WTC11 (cell line): ENCODE measurements at regions not wholly inside any gene's neighbourhood (a gene's known extent, or its start where the extent isn't known, plus 50 kb on each side); places are given as distances from the start of the nearest gene placed in this dataset.

Source experiments
- ATAC-seq: fragments of 200-7000 bp; cut with Tn5 transposase; 2 replicates; pipeline ENCODE4 v1.10.0; 2021; ENCODE audit warnings: mild to moderate bottlenecking, moderate library complexity
- CTCF ChIA-PET: fragments of 300-600 bp; sonication (Branson Sonifier 250); formaldehyde crosslinking; loops from one replicate; lab custom pipeline; 2021; ENCODE audit warnings: antibody characterized with exemption; lab: Charles Lee
- POLR2A ChIA-PET: fragments of 350-600 bp; sonication (Branson Sonifier 250); formaldehyde crosslinking; loops from one replicate; lab custom pipeline; 2021; ENCODE audit warnings: antibody characterized with exemption; lab: Charles Lee
- DNase-seq: peaks from one replicate; pipeline ENCODE4 v3.0.0; 2021; ENCODE audit warnings: low spot score
- H3K27ac Mint-ChIP-seq: 2 replicates; pipeline ENCODE4 v1.8.0; 2021; ENCODE audit warnings: mixed read lengths
- H3K27me3 Mint-ChIP-seq: 2 replicates; pipeline ENCODE4 v1.8.0; 2021; ENCODE audit warnings: low read depth, mild to moderate bottlenecking, moderate library complexity, mixed read lengths
- H3K36me3 Mint-ChIP-seq: 2 replicates; pipeline ENCODE4 v1.8.0; 2021; ENCODE audit warnings: mixed read lengths
- H3K4me1 Mint-ChIP-seq: 2 replicates; pipeline ENCODE4 v1.8.0; 2022; ENCODE audit warnings: mixed read lengths
- H3K4me3 Mint-ChIP-seq: 2 replicates; pipeline ENCODE4 v1.8.0; 2021; ENCODE audit warnings: mild to moderate bottlenecking, moderate library complexity, mixed read lengths
- H3K9me3 Mint-ChIP-seq: 2 replicates; pipeline ENCODE4 v1.8.0; 2021; ENCODE audit warnings: mixed read lengths
- CREM ChIP-seq: sonication (generic); formaldehyde crosslinking; IDR thresholded peaks from 2 replicates; pipeline ENCODE4 v1.8.1; 2022; ENCODE audit warnings: mild to moderate bottlenecking, missing genetic modification reagents, moderate library complexity
- ELF4 ChIP-seq: sonication (generic); formaldehyde crosslinking; IDR thresholded peaks from 2 replicates; pipeline ENCODE4 v1.8.1; 2022; ENCODE audit warnings: low read depth, mild to moderate bottlenecking, moderate library complexity, missing genetic modification reagents
- ETV6 ChIP-seq: sonication (generic); formaldehyde crosslinking; IDR thresholded peaks from 2 replicates; pipeline ENCODE4 v1.8.1; 2022; ENCODE audit warnings: mild to moderate bottlenecking, missing genetic modification reagents
- MXD4 ChIP-seq: fragments of 250-450 bp; sonication (Bioruptor Pico); IDR thresholded peaks from 2 replicates; pipeline ENCODE4 v1.8.0; 2021; ENCODE audit warnings: mild to moderate bottlenecking, moderate library complexity, borderline replicate concordance
- NFE2L1 ChIP-seq: sonication (generic); formaldehyde crosslinking; IDR thresholded peaks from 2 replicates; pipeline ENCODE4 v1.8.1; 2023; ENCODE audit warnings: missing genetic modification reagents
- NFYB ChIP-seq: sonication (generic); formaldehyde crosslinking; conservative IDR thresholded peaks from 2 replicates; pipeline ENCODE4 v1.8.0; 2022; ENCODE audit warnings: low read depth, missing genetic modification reagents
- NR1H2 ChIP-seq: sonication (generic); formaldehyde crosslinking; IDR thresholded peaks from 2 replicates; pipeline ENCODE4 v1.9.0; 2021; ENCODE audit warnings: mild to moderate bottlenecking, moderate library complexity, missing genetic modification reagents
- NR2C2 ChIP-seq: sonication (generic); formaldehyde crosslinking; IDR thresholded peaks from 2 replicates; pipeline ENCODE4 v1.8.0; 2022; ENCODE audit warnings: mild to moderate bottlenecking, missing genetic modification reagents
- SMAD4 ChIP-seq: sonication (generic); formaldehyde crosslinking; IDR thresholded peaks from 2 replicates; pipeline ENCODE4 v1.8.0; 2022; ENCODE audit warnings: mild to moderate bottlenecking, missing genetic modification reagents
- SOX15 ChIP-seq: fragments of 250-450 bp; sonication (Bioruptor Pico); IDR thresholded peaks from 2 replicates; pipeline ENCODE4 v1.9.0; 2021; ENCODE audit warnings: mild to moderate bottlenecking
- SP1 ChIP-seq: sonication (generic); formaldehyde crosslinking; conservative IDR thresholded peaks from 2 replicates; pipeline ENCODE4 v1.8.1; 2022; ENCODE audit warnings: missing genetic modification reagents
- ZNF396 ChIP-seq: fragments of 250-450 bp; sonication (Bioruptor Pico); IDR thresholded peaks from 2 replicates; pipeline ENCODE4 v1.8.0; 2021; ENCODE audit warnings: mild to moderate bottlenecking, moderate library complexity, borderline replicate concordance
- ZNF416 ChIP-seq: fragments of 250-450 bp; sonication (Bioruptor Pico); IDR thresholded peaks from 2 replicates; pipeline ENCODE4 v1.9.0; 2021; ENCODE audit warnings: mild to moderate bottlenecking, inconsistent platforms
- TF ChIP-seq, protein P1 (sequence below): sonication (generic); formaldehyde crosslinking; IDR thresholded peaks from 2 replicates; pipeline ENCODE4 v1.8.0; 2022; ENCODE audit warnings: mild to moderate bottlenecking, missing genetic modification reagents
- TF ChIP-seq, protein P2 (sequence below): sonication (generic); formaldehyde crosslinking; IDR thresholded peaks from 2 replicates; pipeline ENCODE4 v1.8.1; 2022; ENCODE audit warnings: missing genetic modification reagents, borderline replicate concordance
- TF ChIP-seq, protein P3 (sequence below): sonication (generic); formaldehyde crosslinking; conservative IDR thresholded peaks from 2 replicates; pipeline ENCODE4 v1.8.1; 2022; ENCODE audit warnings: mild to moderate bottlenecking, missing genetic modification reagents
- TF ChIP-seq, protein P4 (sequence below): fragments of 200-600 bp; IDR thresholded peaks from 2 replicates; pipeline ENCODE4 v1.8.0; 2022; ENCODE audit warnings: antibody characterized with exemption
- TF ChIP-seq, protein P5 (sequence below): sonication (generic); formaldehyde crosslinking; IDR thresholded peaks from 2 replicates; pipeline ENCODE4 v1.8.1; 2023; ENCODE audit warnings: mild to moderate bottlenecking, missing genetic modification reagents
- TF ChIP-seq, protein P6 (sequence below): sonication (generic); formaldehyde crosslinking; IDR thresholded peaks from 2 replicates; pipeline ENCODE4 v1.8.1; 2023; ENCODE audit warnings: mild to moderate bottlenecking, missing genetic modification reagents, moderate library complexity
- TF ChIP-seq, protein P7 (sequence below): sonication (generic); formaldehyde crosslinking; IDR thresholded peaks from 2 replicates; pipeline ENCODE4 v1.8.0; 2022; ENCODE audit warnings: mild to moderate bottlenecking, missing genetic modification reagents
- TF ChIP-seq, protein P8 (sequence below): sonication (generic); formaldehyde crosslinking; IDR thresholded peaks from 2 replicates; pipeline ENCODE4 v1.8.1; 2022; ENCODE audit warnings: mild to moderate bottlenecking, missing genetic modification reagents, moderate library complexity, borderline replicate concordance

DNA sequence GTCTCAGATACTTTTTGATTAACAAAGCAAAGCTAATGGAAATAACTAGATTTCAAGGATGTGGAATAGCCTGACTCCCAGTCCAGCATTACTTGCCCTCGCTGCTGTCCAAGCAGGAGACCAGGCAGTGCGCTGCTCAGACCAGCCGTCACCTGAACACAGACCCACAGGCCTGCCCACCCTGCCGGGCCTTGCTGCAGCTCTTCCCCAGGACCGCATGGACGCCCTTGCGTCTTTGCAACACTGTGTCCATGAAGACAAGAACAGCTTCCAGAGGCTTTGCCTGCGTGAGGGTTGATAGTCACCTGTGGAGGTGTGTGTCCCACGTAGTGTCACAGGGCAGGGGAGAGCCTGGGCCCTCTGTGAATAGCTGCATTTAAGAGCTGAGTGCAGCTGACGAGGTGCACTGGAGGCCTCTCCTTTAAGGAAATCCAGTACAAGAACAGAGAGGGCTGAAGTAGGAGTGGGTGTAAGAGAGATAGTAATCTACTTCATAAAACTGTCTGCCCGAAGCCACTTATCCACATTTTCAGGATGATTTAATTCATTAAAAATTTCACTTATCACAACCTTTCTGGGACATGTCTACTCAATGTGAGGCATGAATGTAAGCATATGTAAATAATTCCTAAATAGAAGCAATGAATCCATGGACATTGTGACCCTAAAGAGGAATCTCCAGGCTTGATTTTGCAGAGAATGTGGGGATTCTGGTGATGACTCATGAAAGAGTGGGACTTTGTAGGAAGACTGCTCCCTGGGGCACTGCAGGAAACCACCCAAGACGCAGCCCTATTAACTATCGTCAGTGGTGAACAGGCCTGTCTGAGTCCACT lies 176.2 kb upstream of the RAB4A start:
- Mint-ChIP-seq H3K9me3 (peaks cover 12% of the 10 kb centered on the region; the same call in 1 of the 2 replicates), H3K4me1 (peaks cover 80% of the 10 kb centered on the region), H3K36me3 (peaks cover 13% of the 10 kb centered on the region; the same call in 1 of the 2 replicates), H3K27me3 (peaks cover 2% of the 10 kb centered on the region; the same call in 1 of the 2 replicates), H3K4me3 (peak overlapping the region; percentile 55), H3K27ac (peak overlapping the region; percentile 97)
- TF ChIP-seq NR2C2: no peak
- no peak for TF ChIP-seq ETV6 (CRISPR knock-in tag)
- no peak for TF ChIP-seq SP1 (CRISPR knock-in tag)
- no peak for TF ChIP-seq NFE2L1 (CRISPR knock-in tag)
- no peak for TF ChIP-seq SMAD4 (CRISPR knock-in tag)
- TF ChIP-seq CREM: no peak
- ChIA-PET CTCF (interaction anchor here (0.6 to 2.0 kb wide), 2 partner anchors 132 to 134 kb away, joined by 3 to 6 read pairs; no protein-coding TSS in a partner anchor), POLR2A (interaction anchor here (0.9 kb wide), 1 partner anchor 50 kb away, joined by 6 read pairs; no protein-coding TSS in a partner anchor)
- ATAC-seq: no peak
- DNase-seq: no peak

DNA sequence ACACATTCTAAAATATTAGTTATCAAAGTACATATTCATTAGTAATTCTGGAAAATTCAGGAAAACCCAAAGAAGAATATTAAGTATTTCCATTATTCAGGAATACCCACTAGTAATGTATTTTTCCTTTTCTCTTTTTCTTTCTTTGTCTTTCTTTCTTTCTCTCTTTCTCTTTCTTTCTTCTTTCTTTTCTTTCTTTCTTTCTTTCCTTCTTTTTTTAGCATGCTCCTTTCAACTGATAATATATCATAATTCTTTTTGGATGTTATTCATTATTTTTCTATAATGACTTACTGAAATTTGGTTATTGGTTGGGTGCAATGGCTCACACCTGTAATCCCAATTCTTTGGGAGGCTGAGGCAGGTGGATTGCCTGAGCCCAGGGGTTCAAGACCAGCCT lies 175.6 kb upstream of the RAB4A start:
- H3K9me3 Mint-ChIP-seq: peaks cover 12% of the 10 kb centered on the region; the same call in 1 of the 2 replicates
- H3K27ac Mint-ChIP-seq: peak overlapping the region; percentile 97
- H3K36me3 Mint-ChIP-seq: peaks cover 13% of the 10 kb centered on the region; the same call in 1 of the 2 replicates
- ChIA-PET POLR2A (no interaction called here), CTCF (interaction anchor here (2.0 kb wide), 1 partner anchor 132 kb away, joined by 6 read pairs; no protein-coding TSS in a partner anchor)
- ATAC-seq (no peak), DNase-seq (no peak)
- H3K4me1 Mint-ChIP-seq: peaks cover 73% of the 10 kb centered on the region
- no peak overlapping the region for H3K4me3 Mint-ChIP-seq
- peaks cover 2% of the 10 kb centered on the region; the same call in 1 of the 2 replicates for H3K27me3 Mint-ChIP-seq
- TF ChIP-seq, protein P1, sequence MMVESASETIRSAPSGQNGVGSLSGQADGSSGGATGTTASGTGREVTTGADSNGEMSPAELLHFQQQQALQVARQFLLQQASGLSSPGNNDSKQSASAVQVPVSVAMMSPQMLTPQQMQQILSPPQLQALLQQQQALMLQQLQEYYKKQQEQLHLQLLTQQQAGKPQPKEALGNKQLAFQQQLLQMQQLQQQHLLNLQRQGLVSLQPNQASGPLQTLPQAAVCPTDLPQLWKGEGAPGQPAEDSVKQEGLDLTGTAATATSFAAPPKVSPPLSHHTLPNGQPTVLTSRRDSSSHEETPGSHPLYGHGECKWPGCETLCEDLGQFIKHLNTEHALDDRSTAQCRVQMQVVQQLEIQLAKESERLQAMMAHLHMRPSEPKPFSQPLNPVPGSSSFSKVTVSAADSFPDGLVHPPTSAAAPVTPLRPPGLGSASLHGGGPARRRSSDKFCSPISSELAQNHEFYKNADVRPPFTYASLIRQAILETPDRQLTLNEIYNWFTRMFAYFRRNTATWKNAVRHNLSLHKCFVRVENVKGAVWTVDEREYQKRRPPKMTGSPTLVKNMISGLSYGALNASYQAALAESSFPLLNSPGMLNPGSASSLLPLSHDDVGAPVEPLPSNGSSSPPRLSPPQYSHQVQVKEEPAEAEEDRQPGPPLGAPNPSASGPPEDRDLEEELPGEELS (CRISPR knock-in tag): no peak
- TF ChIP-seq NFYB: no peak
- TF ChIP-seq, protein P2, sequence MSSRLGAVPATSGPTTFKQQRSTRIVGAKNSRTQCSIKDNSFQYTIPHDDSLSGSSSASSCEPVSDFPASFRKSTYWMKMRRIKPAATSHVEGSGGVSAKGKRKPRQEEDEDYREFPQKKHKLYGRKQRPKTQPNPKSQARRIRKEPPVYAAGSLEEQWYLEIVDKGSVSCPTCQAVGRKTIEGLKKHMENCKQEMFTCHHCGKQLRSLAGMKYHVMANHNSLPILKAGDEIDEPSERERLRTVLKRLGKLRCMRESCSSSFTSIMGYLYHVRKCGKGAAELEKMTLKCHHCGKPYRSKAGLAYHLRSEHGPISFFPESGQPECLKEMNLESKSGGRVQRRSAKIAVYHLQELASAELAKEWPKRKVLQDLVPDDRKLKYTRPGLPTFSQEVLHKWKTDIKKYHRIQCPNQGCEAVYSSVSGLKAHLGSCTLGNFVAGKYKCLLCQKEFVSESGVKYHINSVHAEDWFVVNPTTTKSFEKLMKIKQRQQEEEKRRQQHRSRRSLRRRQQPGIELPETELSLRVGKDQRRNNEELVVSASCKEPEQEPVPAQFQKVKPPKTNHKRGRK: 0 out of 2 replicates have a peak, but pooled peaks have one; percentile 54

DNA sequence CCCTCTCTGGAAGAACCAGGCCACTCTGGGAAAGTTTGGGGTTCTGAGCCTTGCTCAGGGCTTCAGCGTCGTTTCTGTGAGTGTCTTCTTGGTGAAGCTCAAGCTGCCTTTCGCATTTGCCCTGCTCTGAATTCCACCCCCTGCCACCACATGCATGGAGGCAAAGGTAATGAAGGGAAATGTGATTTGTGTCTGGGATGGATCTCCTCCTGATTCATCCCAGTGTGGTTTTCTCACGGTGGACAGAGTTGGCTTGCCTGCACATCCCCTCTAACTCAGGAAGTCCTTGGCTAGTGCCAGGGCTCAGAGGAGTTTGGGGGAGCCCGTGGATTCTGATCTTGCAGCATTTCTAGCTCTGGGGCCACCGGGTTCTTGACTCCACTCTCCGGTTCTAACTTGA lies 173.6 kb upstream of the RAB4A start:
- Mint-ChIP-seq H3K9me3 (peaks cover 12% of the 10 kb centered on the region; the same call in 1 of the 2 replicates), H3K27me3 (peaks cover 5% of the 10 kb centered on the region; the same call in 1 of the 2 replicates), H3K4me3 (no peak overlapping the region), H3K27ac (peak overlapping the region; percentile 38; the same call in 1 of the 2 replicates), H3K4me1 (peaks cover 62% of the 10 kb centered on the region), H3K36me3 (peaks cover 13% of the 10 kb centered on the region; the same call in 1 of the 2 replicates)
- ATAC-seq: no peak
- POLR2A ChIA-PET: no interaction called here
- no peak for DNase-seq
- CTCF ChIA-PET: no interaction called here
- TF ChIP-seq NR1H2 (no peak), ZNF416 (CRISPR knock-in tag) (no peak), SP1 (CRISPR knock-in tag) (no peak), MXD4 (no peak), SOX15 (CRISPR knock-in tag) (no peak), ELF4 (CRISPR knock-in tag) (no peak), ZNF396 (CRISPR knock-in tag) (no peak)
- TF ChIP-seq, protein P3, sequence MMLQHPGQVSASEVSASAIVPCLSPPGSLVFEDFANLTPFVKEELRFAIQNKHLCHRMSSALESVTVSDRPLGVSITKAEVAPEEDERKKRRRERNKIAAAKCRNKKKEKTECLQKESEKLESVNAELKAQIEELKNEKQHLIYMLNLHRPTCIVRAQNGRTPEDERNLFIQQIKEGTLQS (CRISPR knock-in tag): no peak
- TF ChIP-seq, protein P4, sequence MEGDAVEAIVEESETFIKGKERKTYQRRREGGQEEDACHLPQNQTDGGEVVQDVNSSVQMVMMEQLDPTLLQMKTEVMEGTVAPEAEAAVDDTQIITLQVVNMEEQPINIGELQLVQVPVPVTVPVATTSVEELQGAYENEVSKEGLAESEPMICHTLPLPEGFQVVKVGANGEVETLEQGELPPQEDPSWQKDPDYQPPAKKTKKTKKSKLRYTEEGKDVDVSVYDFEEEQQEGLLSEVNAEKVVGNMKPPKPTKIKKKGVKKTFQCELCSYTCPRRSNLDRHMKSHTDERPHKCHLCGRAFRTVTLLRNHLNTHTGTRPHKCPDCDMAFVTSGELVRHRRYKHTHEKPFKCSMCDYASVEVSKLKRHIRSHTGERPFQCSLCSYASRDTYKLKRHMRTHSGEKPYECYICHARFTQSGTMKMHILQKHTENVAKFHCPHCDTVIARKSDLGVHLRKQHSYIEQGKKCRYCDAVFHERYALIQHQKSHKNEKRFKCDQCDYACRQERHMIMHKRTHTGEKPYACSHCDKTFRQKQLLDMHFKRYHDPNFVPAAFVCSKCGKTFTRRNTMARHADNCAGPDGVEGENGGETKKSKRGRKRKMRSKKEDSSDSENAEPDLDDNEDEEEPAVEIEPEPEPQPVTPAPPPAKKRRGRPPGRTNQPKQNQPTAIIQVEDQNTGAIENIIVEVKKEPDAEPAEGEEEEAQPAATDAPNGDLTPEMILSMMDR: no peak
- TF ChIP-seq, protein P5, sequence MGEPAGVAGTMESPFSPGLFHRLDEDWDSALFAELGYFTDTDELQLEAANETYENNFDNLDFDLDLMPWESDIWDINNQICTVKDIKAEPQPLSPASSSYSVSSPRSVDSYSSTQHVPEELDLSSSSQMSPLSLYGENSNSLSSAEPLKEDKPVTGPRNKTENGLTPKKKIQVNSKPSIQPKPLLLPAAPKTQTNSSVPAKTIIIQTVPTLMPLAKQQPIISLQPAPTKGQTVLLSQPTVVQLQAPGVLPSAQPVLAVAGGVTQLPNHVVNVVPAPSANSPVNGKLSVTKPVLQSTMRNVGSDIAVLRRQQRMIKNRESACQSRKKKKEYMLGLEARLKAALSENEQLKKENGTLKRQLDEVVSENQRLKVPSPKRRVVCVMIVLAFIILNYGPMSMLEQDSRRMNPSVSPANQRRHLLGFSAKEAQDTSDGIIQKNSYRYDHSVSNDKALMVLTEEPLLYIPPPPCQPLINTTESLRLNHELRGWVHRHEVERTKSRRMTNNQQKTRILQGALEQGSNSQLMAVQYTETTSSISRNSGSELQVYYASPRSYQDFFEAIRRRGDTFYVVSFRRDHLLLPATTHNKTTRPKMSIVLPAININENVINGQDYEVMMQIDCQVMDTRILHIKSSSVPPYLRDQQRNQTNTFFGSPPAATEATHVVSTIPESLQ (CRISPR knock-in tag): no peak
- TF ChIP-seq, protein P6, sequence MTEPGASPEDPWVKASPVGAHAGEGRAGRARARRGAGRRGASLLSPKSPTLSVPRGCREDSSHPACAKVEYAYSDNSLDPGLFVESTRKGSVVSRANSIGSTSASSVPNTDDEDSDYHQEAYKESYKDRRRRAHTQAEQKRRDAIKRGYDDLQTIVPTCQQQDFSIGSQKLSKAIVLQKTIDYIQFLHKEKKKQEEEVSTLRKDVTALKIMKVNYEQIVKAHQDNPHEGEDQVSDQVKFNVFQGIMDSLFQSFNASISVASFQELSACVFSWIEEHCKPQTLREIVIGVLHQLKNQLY: no peak
- TF ChIP-seq, protein P7, sequence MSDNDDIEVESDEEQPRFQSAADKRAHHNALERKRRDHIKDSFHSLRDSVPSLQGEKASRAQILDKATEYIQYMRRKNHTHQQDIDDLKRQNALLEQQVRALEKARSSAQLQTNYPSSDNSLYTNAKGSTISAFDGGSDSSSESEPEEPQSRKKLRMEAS (CRISPR knock-in tag): no peak
- TF ChIP-seq, protein P8, sequence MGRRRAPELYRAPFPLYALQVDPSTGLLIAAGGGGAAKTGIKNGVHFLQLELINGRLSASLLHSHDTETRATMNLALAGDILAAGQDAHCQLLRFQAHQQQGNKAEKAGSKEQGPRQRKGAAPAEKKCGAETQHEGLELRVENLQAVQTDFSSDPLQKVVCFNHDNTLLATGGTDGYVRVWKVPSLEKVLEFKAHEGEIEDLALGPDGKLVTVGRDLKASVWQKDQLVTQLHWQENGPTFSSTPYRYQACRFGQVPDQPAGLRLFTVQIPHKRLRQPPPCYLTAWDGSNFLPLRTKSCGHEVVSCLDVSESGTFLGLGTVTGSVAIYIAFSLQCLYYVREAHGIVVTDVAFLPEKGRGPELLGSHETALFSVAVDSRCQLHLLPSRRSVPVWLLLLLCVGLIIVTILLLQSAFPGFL: no peak
